Activated B cell treated with CpG ODN at 0.5 μM for 24 hours (primary cell): ENCODE measurements at regions not wholly inside any gene's neighbourhood (a gene's known extent, or its start where the extent isn't known, plus 50 kb on each side); places are given as distances from the start of the nearest gene placed in this dataset.

Source experiments
- ATAC-seq: fragments of 200-7000 bp; cut with Tn5 transposase; one replicate; pipeline ENCODE4 v1.10.0; 2021; ENCODE audit warnings: low read depth, mild to moderate bottlenecking, moderate library complexity
- CTCF ChIA-PET: fragments of 350-600 bp; sonication (Branson Sonifier 250); formaldehyde crosslinking; loops from one replicate; lab custom pipeline; 2021; ENCODE audit warnings: antibody characterized with exemption; lab: Charles Lee
- POLR2A ChIA-PET: fragments of 350-600 bp; sonication (Branson Sonifier 250); formaldehyde crosslinking; loops from one replicate; lab custom pipeline; 2021; ENCODE audit warnings: antibody characterized with exemption; lab: Charles Lee
- DNase-seq: peaks from one replicate; pipeline ENCODE4 v3.0.0; 2022
- H3K27ac Mint-ChIP-seq: one replicate; pipeline ENCODE4 v1.8.0; 2020; ENCODE audit warnings: mixed read lengths
- H3K27me3 Mint-ChIP-seq: one replicate; pipeline ENCODE4 v1.8.0; 2021; ENCODE audit warnings: mixed read lengths
- H3K36me3 Mint-ChIP-seq: one replicate; pipeline ENCODE4 v1.8.0; 2021; ENCODE audit warnings: low read depth, mixed read lengths
- H3K4me1 Mint-ChIP-seq: one replicate; pipeline ENCODE4 v1.8.0; 2021; ENCODE audit warnings: mixed read lengths
- H3K4me3 Mint-ChIP-seq: one replicate; pipeline ENCODE4 v1.8.0; 2020; ENCODE audit warnings: mild to moderate bottlenecking, mixed read lengths
- H3K9me3 Mint-ChIP-seq: one replicate; pipeline ENCODE4 v1.8.0; 2020; ENCODE audit warnings: mixed read lengths
- CTCF ChIP-seq: fragments of 200-600 bp; IDR thresholded peaks from one replicate; pipeline ENCODE4 v1.8.0; 2022; ENCODE audit warnings: antibody characterized with exemption, mild to moderate bottlenecking
- intact Hi-C: fragments of 100-400 bp; cut with micrococcal nuclease; formaldehyde crosslinking; loops from one replicate; pipeline ENCODE4 v1.15.1; 2024

- CTCF ChIA-PET = no interaction called here
- no peak overlapping the region for H3K4me3 Mint-ChIP-seq
- H3K27me3 Mint-ChIP-seq = no peaks in the 10 kb centered on the region
These were observed 61.1 kb upstream of the NUDT4 start for GRCh38 chr12:93316623-93316971.

GRCh38 chr12:93317227-93317626, 60.5 kb upstream of the NUDT4 start:
- H3K27ac Mint-ChIP-seq = no peak overlapping the region
- H3K4me3 Mint-ChIP-seq = no peak overlapping the region
- ATAC-seq = no peak
- no peak for DNase-seq
- H3K27me3 Mint-ChIP-seq = no peaks in the 10 kb centered on the region
- peaks cover 3% of the 10 kb centered on the region for H3K4me1 Mint-ChIP-seq
- H3K36me3 Mint-ChIP-seq = no peaks in the 10 kb centered on the region
- no peaks in the 10 kb centered on the region for H3K9me3 Mint-ChIP-seq
- TF ChIP-seq CTCF = no peak
- ChIA-PET POLR2A (no interaction called here), CTCF (no interaction called here)
- intact Hi-C loops = no loop called here

More at GRCh38 chr12:93316623-93316971, 61.1 kb upstream of the NUDT4 start:
- Mint-ChIP-seq H3K27ac (no peak overlapping the region), H3K36me3 (no peaks in the 10 kb centered on the region), H3K4me1 (peaks cover 3% of the 10 kb centered on the region), H3K9me3 (no peaks in the 10 kb centered on the region)
- POLR2A ChIA-PET = interaction anchor here (0.6 kb wide), 1 partner anchor 48 kb away, joined by 3 read pairs; no protein-coding TSS in a partner anchor
- intact Hi-C loops = no loop called here
- DNase-seq (no peak), ATAC-seq (no peak)
- no peak for TF ChIP-seq CTCF

- peaks cover 3% of the 10 kb centered on the region for H3K4me1 Mint-ChIP-seq
- H3K27ac Mint-ChIP-seq = no peak overlapping the region
- CTCF ChIA-PET = no interaction called here
- H3K9me3 Mint-ChIP-seq = no peaks in the 10 kb centered on the region
- intact Hi-C loops = no loop called here
- no peaks in the 10 kb centered on the region for H3K36me3 Mint-ChIP-seq
- TF ChIP-seq CTCF = no peak
- POLR2A ChIA-PET = no interaction called here
- H3K4me3 Mint-ChIP-seq = no peak overlapping the region
- H3K27me3 Mint-ChIP-seq = no peaks in the 10 kb centered on the region
- ATAC-seq = no peak
- no peak for DNase-seq
These were observed 58.8 kb upstream of the NUDT4 start for GRCh38 chr12:93318720-93319522.

GRCh38 chr12:93319523-93320050, 58.1 kb upstream of the NUDT4 start:
- DNase-seq = no peak
- Mint-ChIP-seq H3K4me1 (peaks cover 3% of the 10 kb centered on the region), H3K4me3 (no peak overlapping the region), H3K9me3 (no peaks in the 10 kb centered on the region), H3K27me3 (no peaks in the 10 kb centered on the region), H3K27ac (no peak overlapping the region), H3K36me3 (no peaks in the 10 kb centered on the region)
- no peak for TF ChIP-seq CTCF
- no peak for ATAC-seq
- ChIA-PET CTCF (no interaction called here), POLR2A (no interaction called here)
- intact Hi-C loops = no loop called here

- H3K27me3 Mint-ChIP-seq = no peaks in the 10 kb centered on the region
- H3K36me3 Mint-ChIP-seq = no peaks in the 10 kb centered on the region
- H3K4me3 Mint-ChIP-seq = no peak overlapping the region
- ATAC-seq (no peak), DNase-seq (no peak)
- H3K4me1 Mint-ChIP-seq = no peaks in the 10 kb centered on the region
- POLR2A ChIA-PET = no interaction called here
- H3K27ac Mint-ChIP-seq = no peak overlapping the region
- CTCF ChIA-PET = no interaction called here
- TF ChIP-seq CTCF = no peak
- intact Hi-C loops = no loop called here
- no peaks in the 10 kb centered on the region for H3K9me3 Mint-ChIP-seq
These were observed 54.9 kb upstream of the NUDT4 start for GRCh38 chr12:93322784-93323183.
